NK-92 treated with Interleukin-12 subunit alpha and Interleukin-12 subunit beta, amount 100 ng/mL, for 24 hours (cell line): ENCODE measurements at regions not wholly inside any gene's neighbourhood (a gene's known extent, or its start where the extent isn't known, plus 50 kb on each side); places are given as distances from the start of the nearest gene placed in this dataset.

Experiments
- DNase-seq: peaks from one replicate; lab custom pipeline; 2025; lab: John Stamatoyannopoulos, UW

GRCh38 chr5:14983666-14984441, 112.3 kb upstream of the ANKH start:
- no peak for DNase-seq

- DNase-seq, result no peak
Measured at GRCh38 chr5:14980698-14981097, 109.1 kb upstream of the ANKH start.

- no peak for DNase-seq
Measured at GRCh38 chr5:14977058-14977685, 105.6 kb upstream of the ANKH start.

- no peak for DNase-seq
Measured at GRCh38 chr5:14976486-14976885, 104.9 kb upstream of the ANKH start.

- no peak for DNase-seq
Measured at GRCh38 chr5:14971873-14972272, 100.3 kb upstream of the ANKH start.

- DNase-seq, result no peak
Measured at GRCh38 chr5:14968796-14969195, 97.2 kb upstream of the ANKH start.

GRCh38 chr5:14967166-14967565, 95.6 kb upstream of the ANKH start:
- DNase-seq, result no peak

GRCh38 chr5:14965815-14966214, 94.2 kb upstream of the ANKH start:
- DNase-seq, result no peak

- DNase-seq, result no peak
Measured at GRCh38 chr5:14962604-14963003, 91.0 kb upstream of the ANKH start.

GRCh38 chr5:14960120-14960462, 88.5 kb upstream of the ANKH start:
- no peak for DNase-seq

GRCh38 chr5:14959399-14960119, 88.0 kb upstream of the ANKH start:
- no peak for DNase-seq

- no peak for DNase-seq
Measured at GRCh38 chr5:14958188-14958587, 86.6 kb upstream of the ANKH start.

GRCh38 chr5:14956423-14957046, 85.0 kb upstream of the ANKH start:
- no peak for DNase-seq

- DNase-seq, result no peak
Measured at GRCh38 chr5:14954616-14955343, 83.2 kb upstream of the ANKH start.

GRCh38 chr5:14954216-14954615, 82.6 kb upstream of the ANKH start:
- DNase-seq, result no peak

- DNase-seq, result no peak
Measured at GRCh38 chr5:14953075-14953607, 81.6 kb upstream of the ANKH start.

- no peak for DNase-seq
Measured at GRCh38 chr5:14948383-14948782, 76.8 kb upstream of the ANKH start.

- no peak for DNase-seq
Measured at GRCh38 chr5:14946815-14947620, 75.4 kb upstream of the ANKH start.

- DNase-seq, result no peak
Measured at GRCh38 chr5:14945450-14945849, 73.9 kb upstream of the ANKH start.

GRCh38 chr5:14944996-14945395, 73.4 kb upstream of the ANKH start:
- DNase-seq, result no peak

- no peak for DNase-seq
Measured at GRCh38 chr5:14944350-14944739, 72.8 kb upstream of the ANKH start.
